OCI-LY7 (cell line): ENCODE measurements at regions not wholly inside any gene's neighbourhood (a gene's known extent, or its start where the extent isn't known, plus 50 kb on each side); places are given as distances from the start of the nearest gene placed in this dataset.

Source experiments
- BruUV-seq: library from RNA; stranded (reverse); fragments of 400-500 nt; replicated peaks from 2 replicates; lab custom pipeline; 2021; lab: Mats Ljungman, UMichigan
- CTCF ChIA-PET: fragments of 300-600 bp; sonication (Branson Sonifier 250); formaldehyde crosslinking; loops from one replicate; lab custom pipeline; 2022; ENCODE audit warnings: antibody characterized with exemption; ENCODE audit not compliant: unreplicated experiment; lab: Charles Lee
- POLR2A ChIA-PET: fragments of 300-600 bp; sonication (Branson Sonifier 250); formaldehyde crosslinking; loops from one replicate; lab custom pipeline; 2022; ENCODE audit warnings: antibody characterized with exemption; lab: Charles Lee
- DNase-seq: peaks from one replicate; pipeline ENCODE4 v3.0.0-alpha.2; 2015; ENCODE audit warnings: low spot score
- H2AFZ ChIP-seq: fragments of 200-600 bp; sonication (generic), shearing (Covaris generic); 2 replicates; pipeline ENCODE4 v1.6.1; 2014; ENCODE audit warnings: mild to moderate bottlenecking, antibody characterized with exemption, low read length, moderate library complexity
- H3K27ac ChIP-seq: fragments of 200-600 bp; sonication (generic); 2 replicates; pipeline ENCODE4 v1.5.1; 2014; ENCODE audit warnings: mixed run types, low read depth, mild to moderate bottlenecking, moderate library complexity, low read length, inconsistent platforms; ENCODE audit not compliant: poor library complexity, severe bottlenecking
- H3K36me3 ChIP-seq: fragments of 200-600 bp; sonication (generic); 2 replicates; pipeline ENCODE4 v1.6.1; 2014; ENCODE audit warnings: mild to moderate bottlenecking, antibody characterized with exemption, low read length, moderate library complexity, mixed read lengths; ENCODE audit not compliant: insufficient read depth
- H3K4me1 ChIP-seq: fragments of 200-600 bp; sonication (generic); 2 replicates; pipeline ENCODE4 v1.5.1; 2014; ENCODE audit warnings: mild to moderate bottlenecking, low read length; ENCODE audit not compliant: insufficient read depth, poor library complexity, severe bottlenecking
- H3K4me2 ChIP-seq: fragments of 200-600 bp; sonication (generic); 2 replicates; pipeline ENCODE4 v1.6.1; 2014; ENCODE audit warnings: mild to moderate bottlenecking, low read length
- H3K4me3 ChIP-seq: fragments of 200-600 bp; sonication (generic); 2 replicates; pipeline ENCODE4 v1.5.1; 2014; ENCODE audit warnings: mild to moderate bottlenecking, low read depth, low read length; ENCODE audit not compliant: poor library complexity, severe bottlenecking
- H3K79me2 ChIP-seq: fragments of 200-600 bp; sonication (generic); 2 replicates; pipeline ENCODE4 v1.6.1; 2016; ENCODE audit warnings: low read depth, mild to moderate bottlenecking, low read length, moderate library complexity, mixed read lengths; ENCODE audit not compliant: insufficient read depth
- H3K9me2 ChIP-seq: fragments of 200-600 bp; sonication (generic); 2 replicates; pipeline ENCODE4 v1.6.1; 2016; ENCODE audit warnings: mild to moderate bottlenecking, low read length, mixed read lengths; ENCODE audit not compliant: insufficient read depth
- H3K9me3 ChIP-seq: fragments of 200-600 bp; sonication (generic); 2 replicates; pipeline ENCODE4 v1.6.1; 2014; ENCODE audit warnings: mild to moderate bottlenecking, mixed run types, low read length, mixed read lengths
- H4K20me1 ChIP-seq: fragments of 200-600 bp; sonication (generic); 2 replicates; pipeline ENCODE4 v1.6.1; 2014; ENCODE audit warnings: mild to moderate bottlenecking, antibody characterized with exemption, low read length, moderate library complexity, mixed read lengths; ENCODE audit not compliant: insufficient read depth
- EZH2phosphoT487 ChIP-seq: fragments of 200-600 bp; sonication (generic); IDR thresholded peaks from 2 replicates; pipeline ENCODE4 v1.6.1; 2018; ENCODE audit warnings: low read depth, borderline replicate concordance, mild to moderate bottlenecking, mixed run types, antibody characterized with exemption, low read length, moderate library complexity, mixed read lengths
- intact Hi-C: fragments of 100-400 bp; cut with micrococcal nuclease; formaldehyde crosslinking; loops from one replicate; pipeline ENCODE4 v1.10.0; 2022; ENCODE audit not compliant: unreplicated experiment
- TF ChIP-seq, protein P1 (sequence below): fragments of 200-600 bp; sonication (generic); conservative IDR thresholded peaks from 2 replicates; pipeline ENCODE4 v1.5.1; 2014; ENCODE audit warnings: mild to moderate bottlenecking, antibody characterized with exemption, low read length, moderate library complexity, mixed read lengths

DNA sequence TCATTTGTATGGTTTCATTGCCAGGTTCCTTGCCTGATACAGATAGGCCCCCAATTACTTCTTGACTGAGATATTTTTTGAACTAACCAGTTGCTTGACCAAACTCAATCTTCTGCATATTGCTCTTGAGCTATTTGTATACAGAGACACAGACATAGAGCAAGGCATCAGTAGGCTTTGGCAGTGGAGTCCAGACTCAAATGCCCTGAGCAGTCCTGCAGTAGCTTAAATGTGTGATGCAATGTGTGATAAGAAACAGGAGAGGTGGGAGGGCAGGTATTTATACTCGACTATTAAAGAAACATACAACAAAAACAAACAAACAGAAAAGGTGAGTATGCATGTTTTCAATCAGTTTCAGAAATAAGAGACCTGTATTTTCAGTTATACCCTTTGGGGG, 197.9 kb upstream of the DAB1 start:
- Histone ChIP-seq H3K9me3 (no peaks in the 10 kb centered on the region), H2AFZ (no peak overlapping the region), H3K9me2 (no peaks in the 10 kb centered on the region), H3K4me1 (no peaks in the 10 kb centered on the region), H3K36me3 (no peaks in the 10 kb centered on the region), H3K4me3 (no peak overlapping the region), H3K4me2 (no peak overlapping the region), H3K79me2 (no peaks in the 10 kb centered on the region), H3K27ac (no peak overlapping the region), H4K20me1 (no peaks in the 10 kb centered on the region)
- no TSS peak for BruUV-seq
- intact Hi-C loops, result no loop called here
- no peak for TF ChIP-seq EZH2phosphoT487
- TF ChIP-seq, protein P1, sequence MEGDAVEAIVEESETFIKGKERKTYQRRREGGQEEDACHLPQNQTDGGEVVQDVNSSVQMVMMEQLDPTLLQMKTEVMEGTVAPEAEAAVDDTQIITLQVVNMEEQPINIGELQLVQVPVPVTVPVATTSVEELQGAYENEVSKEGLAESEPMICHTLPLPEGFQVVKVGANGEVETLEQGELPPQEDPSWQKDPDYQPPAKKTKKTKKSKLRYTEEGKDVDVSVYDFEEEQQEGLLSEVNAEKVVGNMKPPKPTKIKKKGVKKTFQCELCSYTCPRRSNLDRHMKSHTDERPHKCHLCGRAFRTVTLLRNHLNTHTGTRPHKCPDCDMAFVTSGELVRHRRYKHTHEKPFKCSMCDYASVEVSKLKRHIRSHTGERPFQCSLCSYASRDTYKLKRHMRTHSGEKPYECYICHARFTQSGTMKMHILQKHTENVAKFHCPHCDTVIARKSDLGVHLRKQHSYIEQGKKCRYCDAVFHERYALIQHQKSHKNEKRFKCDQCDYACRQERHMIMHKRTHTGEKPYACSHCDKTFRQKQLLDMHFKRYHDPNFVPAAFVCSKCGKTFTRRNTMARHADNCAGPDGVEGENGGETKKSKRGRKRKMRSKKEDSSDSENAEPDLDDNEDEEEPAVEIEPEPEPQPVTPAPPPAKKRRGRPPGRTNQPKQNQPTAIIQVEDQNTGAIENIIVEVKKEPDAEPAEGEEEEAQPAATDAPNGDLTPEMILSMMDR, result no peak
- CTCF ChIA-PET, result no interaction called here
- DNase-seq, result no peak
- POLR2A ChIA-PET, result no interaction called here

DNA sequence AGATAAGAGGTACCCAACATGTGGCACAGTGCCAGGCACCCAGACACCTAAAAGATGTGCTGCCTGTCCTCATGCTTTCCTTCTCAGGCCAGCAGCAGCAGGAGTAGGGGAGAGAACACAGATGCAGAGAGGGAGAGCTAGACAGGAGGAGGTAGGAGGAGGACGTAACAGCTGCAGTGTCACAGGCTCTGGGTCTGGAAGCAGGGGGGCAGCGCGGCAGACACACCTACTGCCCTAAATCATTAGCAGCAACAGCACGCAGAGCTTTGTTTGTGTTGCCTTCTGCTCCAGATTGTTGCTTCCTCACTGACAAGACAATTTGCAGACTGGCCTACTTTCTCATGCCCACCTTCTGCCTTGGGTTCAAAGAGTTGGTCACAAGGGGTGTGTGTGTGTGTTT, 196.7 kb upstream of the DAB1 start:
- Histone ChIP-seq H3K36me3 (no peaks in the 10 kb centered on the region), H3K79me2 (no peaks in the 10 kb centered on the region), H3K9me3 (no peaks in the 10 kb centered on the region), H3K9me2 (no peaks in the 10 kb centered on the region), H3K27ac (no peak overlapping the region), H2AFZ (no peak overlapping the region), H3K4me2 (no peak overlapping the region), H3K4me3 (no peak overlapping the region), H3K4me1 (no peaks in the 10 kb centered on the region), H4K20me1 (no peaks in the 10 kb centered on the region)
- ChIA-PET CTCF (no interaction called here), POLR2A (no interaction called here)
- TF ChIP-seq, protein P1, result no peak
- no peak for TF ChIP-seq EZH2phosphoT487
- intact Hi-C loops, result no loop called here
- BruUV-seq, result no TSS peak
- no peak for DNase-seq

DNA sequence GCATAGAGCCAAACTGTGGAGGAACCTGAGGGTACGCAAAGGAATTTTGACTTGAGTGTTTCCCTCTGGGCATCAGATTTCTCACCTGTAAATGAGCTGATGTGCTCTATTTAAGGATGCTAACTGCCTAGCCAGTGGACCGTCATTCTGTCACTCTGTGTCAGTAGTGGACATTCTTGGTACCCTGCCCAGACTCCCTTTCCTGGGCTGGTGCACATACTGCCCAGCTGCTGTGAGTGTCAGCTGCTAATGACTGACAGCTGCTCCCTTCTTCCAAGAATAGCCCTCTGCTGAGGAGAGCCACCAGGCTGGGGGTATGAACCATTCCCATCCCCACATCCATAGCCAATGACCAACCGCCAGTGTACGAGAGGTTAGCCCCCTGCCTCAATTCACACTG, 193.1 kb upstream of the DAB1 start:
- CTCF ChIA-PET, result no interaction called here
- H3K36me3 ChIP-seq, result no peaks in the 10 kb centered on the region
- no TSS peak for BruUV-seq
- intact Hi-C loops, result no loop called here
- no peaks in the 10 kb centered on the region for H3K4me1 ChIP-seq
- POLR2A ChIA-PET, result no interaction called here
- H3K4me3 ChIP-seq, result no peak overlapping the region
- H3K9me3 ChIP-seq, result no peaks in the 10 kb centered on the region
- no peaks in the 10 kb centered on the region for H3K79me2 ChIP-seq
- H4K20me1 ChIP-seq, result no peaks in the 10 kb centered on the region
- no peak overlapping the region for H3K27ac ChIP-seq
- TF ChIP-seq EZH2phosphoT487, result no peak
- TF ChIP-seq, protein P1, result no peak
- H3K4me2 ChIP-seq, result no peak overlapping the region
- no peaks in the 10 kb centered on the region for H3K9me2 ChIP-seq
- no peak for DNase-seq
- H2AFZ ChIP-seq, result no peak overlapping the region
